HEK293T (cell line): ENCODE measurements at regions not wholly inside any gene's neighbourhood (a gene's known extent, or its start where the extent isn't known, plus 50 kb on each side); places are given as distances from the start of the nearest gene placed in this dataset.

Experiments used
- CTCF ChIA-PET: fragments of 350-600 bp; formaldehyde crosslinking; extraction: SDS; loops from one replicate; lab custom pipeline; 2021; ENCODE audit warnings: antibody characterized with exemption, inconsistent platforms; lab: Yijun Ruan, JAX
- POLR2A ChIA-PET: fragments of 350-600 bp; formaldehyde crosslinking; extraction: SDS; loops from one replicate; lab custom pipeline; 2020; ENCODE audit warnings: antibody characterized with exemption, inconsistent platforms; lab: Yijun Ruan, JAX
- DNase-seq: peaks from one replicate; pipeline ENCODE4 v3.0.0; 2012; ENCODE audit warnings: mixed read lengths; ENCODE audit errors: extremely low spot score
- ARNT ChIP-seq: fragments of 450-650 bp; IDR thresholded peaks from 2 replicates; pipeline ENCODE4 v1.6.1; 2017; ENCODE audit warnings: mild to moderate bottlenecking
- BHLHE40 ChIP-seq: fragments of 450-650 bp; IDR thresholded peaks from 2 replicates; pipeline ENCODE4 v1.6.1; 2016; ENCODE audit warnings: mild to moderate bottlenecking, moderate library complexity, borderline replicate concordance
- CTBP1 ChIP-seq: fragments of 450-650 bp; IDR thresholded peaks from 2 replicates; pipeline ENCODE4 v1.6.1; 2016; ENCODE audit warnings: borderline replicate concordance
- ELF4 ChIP-seq: fragments of 450-650 bp; IDR thresholded peaks from 2 replicates; pipeline ENCODE4 v1.6.1; 2017; ENCODE audit warnings: antibody characterized with exemption
- FOXA1 ChIP-seq: fragments of 450-650 bp; IDR thresholded peaks from 2 replicates; pipeline ENCODE4 v1.6.1; 2016; ENCODE audit warnings: mild to moderate bottlenecking
- FOXK2 ChIP-seq: fragments of 450-650 bp; IDR thresholded peaks from 2 replicates; pipeline ENCODE4 v1.6.1; 2016; ENCODE audit warnings: mild to moderate bottlenecking
- FOXM1 ChIP-seq: fragments of 450-650 bp; IDR thresholded peaks from 2 replicates; pipeline ENCODE4 v1.6.1; 2017; ENCODE audit warnings: mild to moderate bottlenecking, borderline replicate concordance
- HDGF ChIP-seq: fragments of 450-650 bp; IDR thresholded peaks from 2 replicates; pipeline ENCODE4 v1.6.1; 2017; ENCODE audit warnings: antibody characterized with exemption, borderline replicate concordance
- L3MBTL2 ChIP-seq: fragments of 450-650 bp; conservative IDR thresholded peaks from 2 replicates; pipeline ENCODE4 v1.6.1; 2016; ENCODE audit warnings: mild to moderate bottlenecking
- LEF1 ChIP-seq: fragments of 450-650 bp; IDR thresholded peaks from 2 replicates; pipeline ENCODE4 v1.6.1; 2017; ENCODE audit warnings: mild to moderate bottlenecking, borderline replicate concordance
- NFRKB ChIP-seq: fragments of 450-650 bp; IDR thresholded peaks from 2 replicates; pipeline ENCODE4 v1.6.1; 2016; ENCODE audit warnings: mild to moderate bottlenecking, moderate library complexity
- PKNOX1 ChIP-seq: fragments of 450-650 bp; IDR thresholded peaks from 2 replicates; pipeline ENCODE4 v1.6.1; 2016
- SP1 ChIP-seq: fragments of 450-650 bp; IDR thresholded peaks from 2 replicates; pipeline ENCODE4 v1.6.1; 2017
- SUZ12 ChIP-seq: fragments of 450-650 bp; IDR thresholded peaks from 2 replicates; pipeline ENCODE4 v1.6.1; 2016; ENCODE audit warnings: mild to moderate bottlenecking
- TARDBP ChIP-seq: fragments of 450-650 bp; IDR thresholded peaks from 2 replicates; pipeline ENCODE4 v1.6.1; 2016
- ZNF384 ChIP-seq: fragments of 450-650 bp; IDR thresholded peaks from 2 replicates; pipeline ENCODE4 v1.6.1; 2016

GRCh38 chr13:107170270-107170931 lies 602.5 kb upstream of the ARGLU1 start:
- TF ChIP-seq HDGF (no peak), BHLHE40 (no peak), ZNF384 (no peak), ELF4 (no peak), FOXM1 (no peak), NFRKB (no peak), SP1 (no peak), FOXA1 (no peak), ARNT (no peak), PKNOX1 (no peak), SUZ12 (no peak), L3MBTL2 (no peak), CTBP1 (no peak), FOXK2 (no peak), TARDBP (no peak)
- no peak for DNase-seq
- CTCF ChIA-PET, result no interaction called here
- POLR2A ChIA-PET, result no interaction called here

GRCh38 chr13:107157271-107157670 lies 589.3 kb upstream of the ARGLU1 start:
- DNase-seq, result no peak
- TF ChIP-seq BHLHE40, result no peak
- no peak for TF ChIP-seq SUZ12
- TF ChIP-seq NFRKB, result no peak
- no peak for TF ChIP-seq FOXM1
- TF ChIP-seq FOXK2, result no peak
- TF ChIP-seq TARDBP, result no peak
- no peak for TF ChIP-seq HDGF
- no peak for TF ChIP-seq ZNF384
- no peak for TF ChIP-seq SP1
- POLR2A ChIA-PET, result no interaction called here
- CTCF ChIA-PET, result no interaction called here

- POLR2A ChIA-PET, result interaction anchor here (0.5 kb wide), 1 partner anchor 9 kb away, joined by 3 read pairs; no protein-coding TSS in a partner anchor
- TF ChIP-seq ELF4 (no peak), ARNT (no peak), LEF1 (no peak)
- CTCF ChIA-PET, result no interaction called here
- DNase-seq, result no peak
Observed at GRCh38 chr13:107144432-107144831, 576.5 kb upstream of the ARGLU1 start.

DNA sequence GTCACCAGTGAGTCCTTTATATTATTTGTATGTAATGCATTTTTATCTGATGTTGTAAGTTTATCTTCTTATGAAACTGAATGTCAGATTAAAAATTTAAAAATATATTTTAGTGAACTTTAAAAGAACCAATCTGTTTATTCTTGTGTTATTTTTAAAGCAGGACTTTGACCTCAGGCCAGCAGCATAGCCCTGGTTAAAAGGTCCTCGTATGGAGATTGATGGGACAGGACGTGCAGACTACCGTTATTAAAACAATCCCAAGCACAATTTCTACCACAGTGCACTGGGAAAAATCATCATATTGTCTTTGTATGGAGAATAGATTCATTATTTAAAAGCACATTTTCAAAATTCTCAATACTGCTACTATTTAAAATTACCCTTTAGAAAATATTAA lies 573.8 kb upstream of the ARGLU1 start:
- ChIA-PET CTCF (no interaction called here), POLR2A (no interaction called here)
- no peak for DNase-seq
- TF ChIP-seq FOXK2, result no peak
- no peak for TF ChIP-seq L3MBTL2
- TF ChIP-seq SUZ12, result no peak
- no peak for TF ChIP-seq CTBP1
- TF ChIP-seq FOXM1, result no peak
- no peak for TF ChIP-seq ZNF384

- no peak for DNase-seq
- ChIA-PET POLR2A (no interaction called here), CTCF (interaction anchor here (0.6 kb wide), 1 partner anchor 16 kb away, joined by 3 read pairs; no protein-coding TSS in a partner anchor)
- TF ChIP-seq ELF4, result no peak
- TF ChIP-seq NFRKB, result no peak
- TF ChIP-seq LEF1, result no peak
- TF ChIP-seq SUZ12, result no peak
- no peak for TF ChIP-seq FOXA1
- no peak for TF ChIP-seq CTBP1
- TF ChIP-seq HDGF, result no peak
- no peak for TF ChIP-seq TARDBP
- TF ChIP-seq FOXM1, result no peak
- TF ChIP-seq FOXK2, result no peak
- no peak for TF ChIP-seq BHLHE40
- TF ChIP-seq ZNF384, result no peak
- no peak for TF ChIP-seq L3MBTL2
- no peak for TF ChIP-seq SP1
- TF ChIP-seq PKNOX1, result no peak
- TF ChIP-seq ARNT, result no peak
Observed at GRCh38 chr13:107139006-107139405, 571.1 kb upstream of the ARGLU1 start.

DNA sequence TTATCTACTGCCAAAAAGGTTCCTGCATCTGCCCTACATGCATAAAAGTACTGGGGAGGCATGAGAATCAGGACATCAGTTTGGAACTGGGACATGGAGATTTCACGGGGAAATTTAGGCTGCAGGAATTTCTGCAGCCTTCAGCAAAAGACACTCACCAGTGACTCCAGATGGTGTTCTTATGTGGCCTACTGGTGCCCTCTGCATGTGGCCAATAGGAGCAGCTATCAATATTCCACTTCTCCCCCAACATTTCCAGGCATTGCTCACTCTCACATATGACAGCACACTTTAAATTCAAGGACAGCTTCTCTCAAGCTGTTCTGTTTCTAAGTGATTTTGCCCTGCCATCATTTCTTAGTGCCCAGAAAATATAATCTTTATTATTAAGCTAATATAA lies 570.5 kb upstream of the ARGLU1 start:
- DNase-seq, result no peak
- ChIA-PET CTCF (interaction anchor here (0.6 kb wide), 1 partner anchor 16 kb away, joined by 3 read pairs; no protein-coding TSS in a partner anchor), POLR2A (no interaction called here)
- TF ChIP-seq SP1 (no peak), L3MBTL2 (no peak), FOXM1 (no peak)

- POLR2A ChIA-PET, result no interaction called here
- no peak for DNase-seq
- TF ChIP-seq SP1 (no peak), CTBP1 (no peak), ELF4 (no peak), ARNT (no peak), FOXM1 (no peak), ZNF384 (no peak), TARDBP (no peak), BHLHE40 (no peak), LEF1 (no peak), HDGF (no peak), FOXA1 (no peak)
- CTCF ChIA-PET, result no interaction called here
Observed at GRCh38 chr13:107133950-107134349, 566.0 kb upstream of the ARGLU1 start.
